Kidney capillary endothelial cell (primary cell): ENCODE measurements at regions not wholly inside any gene's neighbourhood (a gene's known extent, or its start where the extent isn't known, plus 50 kb on each side); places are given as distances from the start of the nearest gene placed in this dataset.
A peak's percentile ranks its signal among the peaks of the same experiment; 100 is the strongest.

Experiments
- DNase-seq: peaks from one replicate; pipeline ENCODE4 v3.0.0-alpha.2; 2018; ENCODE audit warnings: low spot score

- DNase-seq: no peak
These were observed 101.3 kb upstream of the FZD8 start for GRCh38 chr10:35743351-35743750.

- peak; percentile 58 for DNase-seq
These were observed 97.9 kb upstream of the FZD8 start for GRCh38 chr10:35739998-35740397.

GRCh38 chr10:35735412-35735811, 93.3 kb upstream of the FZD8 start:
- DNase-seq: no peak

- DNase-seq: no peak
These were observed 89.7 kb upstream of the FZD8 start for GRCh38 chr10:35731828-35732227.

- no peak for DNase-seq
These were observed 86.2 kb upstream of the FZD8 start for GRCh38 chr10:35728341-35728740.

- no peak for DNase-seq
These were observed 84.8 kb upstream of the FZD8 start for GRCh38 chr10:35726846-35727245.

GRCh38 chr10:35723992-35724391, 81.9 kb upstream of the FZD8 start:
- DNase-seq: no peak

- no peak for DNase-seq
These were observed 81.0 kb upstream of the FZD8 start for GRCh38 chr10:35723059-35723458.

GRCh38 chr10:35722636-35723035, 80.5 kb upstream of the FZD8 start:
- DNase-seq: no peak

GRCh38 chr10:35722226-35722625, 80.1 kb upstream of the FZD8 start:
- DNase-seq: no peak

GRCh38 chr10:35720366-35720765, 78.3 kb upstream of the FZD8 start:
- no peak for DNase-seq

GRCh38 chr10:35716776-35717175, 74.7 kb upstream of the FZD8 start:
- no peak for DNase-seq

GRCh38 chr10:35712486-35712885, 70.4 kb upstream of the FZD8 start:
- no peak for DNase-seq

- no peak for DNase-seq
These were observed 69.7 kb upstream of the FZD8 start for GRCh38 chr10:35711615-35712411.

- no peak for DNase-seq
These were observed 65.7 kb upstream of the FZD8 start for GRCh38 chr10:35707642-35708425.

GRCh38 chr10:35706959-35707358, 64.9 kb upstream of the FZD8 start:
- DNase-seq: no peak

- no peak for DNase-seq
These were observed 63.6 kb upstream of the FZD8 start for GRCh38 chr10:35705671-35706070.

GRCh38 chr10:35705051-35705450, 63.0 kb upstream of the FZD8 start:
- no peak for DNase-seq

- DNase-seq: no peak
These were observed 62.3 kb upstream of the FZD8 start for GRCh38 chr10:35704401-35704800.

- DNase-seq: no peak
These were observed 58.4 kb upstream of the FZD8 start for GRCh38 chr10:35700487-35700882.

GRCh38 chr10:35699848-35700486, 57.9 kb upstream of the FZD8 start:
- DNase-seq: no peak

GRCh38 chr10:35696392-35697287, 54.5 kb upstream of the FZD8 start:
- no peak for DNase-seq
